ENCODE measurements at regions not wholly inside any gene's neighbourhood (a gene's known extent, or its start where the extent isn't known, plus 50 kb on each side); places are given as distances from the start of the nearest gene placed in this dataset.
"Not testable (repeated sequence)": the region's sequence is repeated elsewhere in the genome, so short reads cannot be mapped to it uniquely, and the experiment has no call there.

- DNase-seq: no peak
These were observed 51.8 kb downstream of the POM121L12 start for GRCh38 chr7:53087274-53087673.

DNA sequence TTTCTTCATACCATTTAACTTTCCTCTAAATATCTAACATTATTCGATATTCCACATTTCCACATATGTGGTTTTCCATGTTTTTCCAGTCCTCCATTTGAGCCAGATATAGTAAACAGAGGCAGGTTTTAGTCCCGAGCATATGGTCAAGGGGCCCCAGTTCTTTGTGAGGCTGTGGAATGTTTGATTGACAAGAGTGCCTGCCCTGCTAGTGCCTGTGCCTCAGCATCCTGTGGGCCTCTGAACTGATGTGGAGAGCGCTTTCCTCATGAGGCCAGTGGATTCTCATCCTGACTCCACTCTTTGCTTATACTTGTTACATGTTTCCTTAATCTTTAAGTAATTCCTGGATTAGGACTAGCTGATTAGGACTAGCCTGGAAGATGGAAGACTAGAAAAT lies 58.8 kb downstream of the POM121L12 start:
- DNase-seq: no peak

DNA sequence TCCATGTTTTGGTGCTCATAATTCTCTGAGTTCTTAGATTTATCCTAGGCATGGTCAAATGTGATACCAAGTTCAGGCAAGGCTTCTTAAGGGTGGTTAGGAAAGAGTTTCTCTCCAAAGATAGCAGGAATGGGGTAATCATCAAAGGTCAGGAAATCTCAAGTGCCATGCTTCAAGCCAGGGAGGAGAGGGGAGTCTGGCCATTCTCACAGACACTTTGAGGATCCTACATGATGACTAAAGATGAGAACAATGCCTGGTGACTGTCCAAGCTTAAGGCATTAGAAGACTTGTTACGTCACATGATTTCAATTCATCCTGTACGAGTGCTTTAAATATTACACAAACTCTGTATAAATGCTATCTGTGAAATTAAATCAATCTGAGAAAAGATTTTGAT lies 59.4 kb downstream of the POM121L12 start:
- DNase-seq: no peak

DNA sequence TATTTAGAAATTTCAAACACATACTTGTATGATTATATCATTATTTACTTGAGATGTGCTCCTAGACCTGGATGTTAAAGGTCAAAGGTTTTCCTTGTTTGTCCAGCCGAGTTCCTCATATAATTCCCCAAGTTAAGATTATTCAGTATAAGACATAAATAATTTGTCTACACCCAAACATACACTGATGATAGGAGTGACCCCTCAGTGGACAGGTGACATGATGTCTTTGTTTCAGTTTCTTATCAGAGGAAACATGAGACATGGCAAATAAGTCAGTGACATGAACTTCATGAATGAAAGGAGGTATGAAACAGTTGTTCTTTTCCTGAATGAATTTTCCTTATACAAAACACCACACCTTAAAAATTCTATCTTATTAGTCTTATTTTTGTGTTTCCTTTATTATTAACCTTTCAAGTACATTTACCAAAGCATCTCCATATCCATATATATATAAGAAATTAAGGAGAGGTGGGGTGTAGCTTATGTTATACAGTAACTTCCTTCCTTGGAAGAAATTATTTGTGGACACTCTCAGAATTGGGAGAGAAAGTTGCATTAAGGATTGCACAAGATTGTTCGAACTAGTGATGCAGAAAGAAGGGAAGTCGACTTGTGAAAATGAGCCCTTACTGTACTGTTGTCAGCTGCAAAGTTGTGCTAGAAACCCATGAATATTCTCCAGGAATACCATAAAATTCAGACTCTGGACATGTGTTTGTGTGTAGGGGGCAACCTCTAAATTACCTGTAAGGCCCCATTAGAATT lies 60.5 kb downstream of the POM121L12 start:
- DNase-seq: no peak

- no peak for DNase-seq
These were observed 64.7 kb downstream of the POM121L12 start for GRCh38 chr7:53100091-53100490.

DNA sequence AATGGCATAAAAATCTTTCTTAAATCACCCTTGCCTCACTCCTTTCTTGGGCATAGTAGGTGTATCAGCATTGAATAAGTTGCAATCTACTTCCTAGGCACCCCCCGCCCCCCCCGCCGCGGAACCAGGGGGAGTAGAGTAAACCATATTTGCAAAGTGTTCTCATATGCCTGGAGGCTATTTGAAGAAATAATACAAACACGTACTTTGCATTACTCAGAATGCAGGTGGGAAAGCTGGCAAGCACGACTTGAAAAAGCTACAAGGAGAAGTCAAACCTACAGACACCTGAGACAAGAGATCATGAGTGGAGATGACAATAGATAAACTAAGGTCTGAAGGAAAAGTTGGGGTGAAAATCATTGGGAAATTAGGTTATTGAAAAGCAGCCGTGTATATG lies 65.6 kb downstream of the POM121L12 start:
- DNase-seq: no peak

DNA sequence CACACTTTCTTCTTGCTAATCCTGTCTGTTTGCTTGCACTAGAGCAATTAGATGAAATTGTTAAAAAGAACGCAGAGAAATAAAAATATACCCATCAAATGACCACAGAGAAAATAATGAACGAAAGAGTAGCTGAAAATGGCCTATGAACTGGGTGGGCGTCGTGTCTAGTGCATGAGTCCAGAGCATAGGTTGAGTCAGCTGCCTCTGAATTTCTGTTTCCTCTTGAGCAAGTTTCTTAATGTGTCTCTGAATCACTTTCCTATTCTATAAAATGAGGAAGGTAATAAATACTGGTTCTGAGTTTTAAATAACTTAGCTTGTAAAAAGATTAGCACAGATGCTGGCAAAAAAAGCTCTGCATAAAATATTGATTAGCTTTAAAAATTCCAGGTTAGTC lies 75.0 kb downstream of the POM121L12 start:
- no peak for DNase-seq

DNA sequence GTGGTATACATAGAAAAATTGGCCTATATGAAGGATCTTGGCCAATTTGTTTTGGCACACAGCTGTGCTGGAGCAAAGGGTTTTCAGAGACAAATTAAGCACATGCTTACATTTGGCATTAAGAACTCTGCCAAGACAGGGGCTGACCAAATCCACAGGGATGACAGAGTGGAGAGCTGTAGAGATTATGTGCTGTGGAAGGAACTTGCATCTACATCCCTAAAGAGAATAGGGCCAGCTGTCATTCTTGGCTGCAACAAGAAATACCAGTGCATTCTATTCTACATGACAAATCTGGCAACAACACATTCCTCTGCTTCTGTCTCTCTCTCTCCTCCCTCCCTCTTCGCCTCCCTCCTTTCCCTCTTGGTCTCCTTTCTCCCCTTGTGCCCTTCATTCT lies 75.6 kb downstream of the POM121L12 start:
- no peak for DNase-seq

DNA sequence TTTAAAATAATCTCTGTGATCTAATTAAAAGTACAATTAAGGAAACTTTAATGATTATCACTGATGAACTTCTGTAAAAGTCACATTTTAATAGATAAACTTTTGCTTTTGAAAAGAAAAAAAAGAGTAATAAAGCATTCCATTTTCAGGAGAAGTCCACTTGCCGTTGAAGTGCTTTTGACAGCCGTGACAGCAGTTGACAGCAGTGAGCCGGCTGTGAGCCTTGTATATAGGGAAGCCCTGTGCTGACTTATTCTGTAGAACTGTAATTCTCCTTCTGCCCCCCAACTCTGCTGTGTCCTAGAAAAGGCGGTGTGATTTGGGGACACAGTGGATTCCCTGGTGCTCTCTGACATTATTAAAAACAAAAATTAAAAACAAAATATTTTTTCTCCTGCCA lies 78.0 kb downstream of the POM121L12 start:
- no peak for DNase-seq

GRCh38 chr7:53119514-53119941 lies 84.1 kb downstream of the POM121L12 start:
- no peak for DNase-seq

DNA sequence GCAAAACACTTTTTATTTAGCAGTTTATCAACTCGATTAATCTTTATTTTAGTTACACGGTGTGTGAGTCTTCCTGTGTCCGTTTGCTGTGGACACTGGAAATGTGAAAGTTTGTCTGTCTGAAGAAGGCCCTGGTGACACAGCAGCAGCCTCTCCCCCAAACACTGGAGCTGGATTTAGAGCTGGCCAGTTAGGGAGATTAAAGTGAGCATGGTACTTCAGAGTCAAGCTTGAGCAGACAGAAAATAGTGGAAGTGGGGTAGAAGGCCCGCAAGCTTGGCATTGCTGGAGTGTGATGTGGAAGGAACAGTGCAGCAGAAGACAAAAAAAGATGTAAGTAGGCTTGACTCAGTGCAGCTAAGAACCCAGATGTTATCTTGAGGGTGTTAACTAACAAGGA lies 85.9 kb downstream of the POM121L12 start:
- no peak for DNase-seq

- DNase-seq: no peak
These were observed 96.3 kb downstream of the POM121L12 start for GRCh38 chr7:53131697-53132096.

GRCh38 chr7:53151496-53151895 lies 116.1 kb downstream of the POM121L12 start:
- no peak for DNase-seq

- DNase-seq: not testable (repeated sequence)
These were observed 151.8 kb downstream of the POM121L12 start for GRCh38 chr7:53187184-53187583.

GRCh38 chr7:53191191-53191695 lies 155.8 kb downstream of the POM121L12 start:
- no peak for DNase-seq

GRCh38 chr7:53191836-53192443 lies 156.5 kb downstream of the POM121L12 start:
- no peak for DNase-seq

- no peak for DNase-seq
These were observed 169.6 kb downstream of the POM121L12 start for GRCh38 chr7:53205006-53205405.

GRCh38 chr7:53209129-53209528 lies 173.7 kb downstream of the POM121L12 start:
- DNase-seq: no peak

DNA sequence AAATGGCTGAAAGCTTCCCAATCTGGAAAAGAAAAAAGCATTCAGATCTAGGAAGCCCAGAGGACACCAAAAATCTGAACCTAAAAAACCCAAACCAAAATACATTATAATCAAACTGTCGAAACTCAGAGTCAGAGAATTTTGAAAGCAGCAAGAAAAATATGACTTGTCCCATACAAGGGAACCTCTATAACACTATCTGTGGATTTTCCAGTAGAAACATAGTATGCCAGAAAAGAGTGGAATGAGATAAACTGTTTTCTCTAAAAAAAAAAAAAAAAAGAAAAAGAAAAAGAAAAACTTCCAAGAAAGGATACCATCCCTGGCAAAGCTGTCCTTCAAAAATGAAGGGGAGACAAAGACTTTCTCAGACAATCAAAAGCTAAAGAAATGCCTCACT lies 179.0 kb downstream of the POM121L12 start:
- no peak for DNase-seq

- no peak for DNase-seq
These were observed 183.5 kb downstream of the POM121L12 start for GRCh38 chr7:53218730-53219504.

- no peak for DNase-seq
These were observed 193.8 kb downstream of the POM121L12 start for GRCh38 chr7:53229202-53229601.

GRCh38 chr7:53237344-53237913 lies 202.0 kb downstream of the POM121L12 start:
- DNase-seq: no peak

- no peak for DNase-seq
These were observed 202.7 kb downstream of the POM121L12 start for GRCh38 chr7:53238021-53238605.

Measured in stimulated activated CD4-positive, alpha-beta T cell treated with anti-CD3 and anti-CD28 coated beads, Interleukin-2, amount 100 ng/mL, for 24 hours (primary cell).